ENCODE measurements at regions not wholly inside any gene's neighbourhood (a gene's known extent, or its start where the extent isn't known, plus 50 kb on each side); places are given as distances from the start of the nearest gene placed in this dataset.
A peak's percentile ranks its signal among the peaks of the same experiment; 100 is the strongest.

DNA sequence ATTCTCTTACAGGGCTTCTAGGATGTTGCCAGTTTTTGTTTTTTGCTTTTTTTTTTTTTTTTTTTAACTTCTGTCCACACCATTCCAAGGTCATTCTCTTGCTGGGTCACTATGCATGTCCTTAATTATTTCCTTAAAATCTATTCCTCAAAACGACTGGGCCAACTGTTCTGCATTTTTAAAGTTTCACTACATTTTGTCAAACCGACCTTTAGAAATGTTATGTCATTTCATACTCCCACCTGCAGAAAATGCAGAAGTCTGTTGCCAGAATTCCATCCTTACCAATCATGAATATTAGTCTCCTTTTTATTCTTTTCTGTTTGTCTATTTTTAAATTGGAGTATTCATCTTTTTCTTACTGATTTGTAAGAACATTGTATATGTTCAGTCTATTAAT lies 295.5 kb downstream of the ZSWIM6 start:
- no peak for TF ChIP-seq GATA3 (IDR thresholded peaks at IDR 0.05; ENCODE audit: low read depth, low read length)
- TF ChIP-seq GATA2 (IDR thresholded peaks at IDR 0.05; ENCODE audit: low read depth, low read length) = no peak

DNA sequence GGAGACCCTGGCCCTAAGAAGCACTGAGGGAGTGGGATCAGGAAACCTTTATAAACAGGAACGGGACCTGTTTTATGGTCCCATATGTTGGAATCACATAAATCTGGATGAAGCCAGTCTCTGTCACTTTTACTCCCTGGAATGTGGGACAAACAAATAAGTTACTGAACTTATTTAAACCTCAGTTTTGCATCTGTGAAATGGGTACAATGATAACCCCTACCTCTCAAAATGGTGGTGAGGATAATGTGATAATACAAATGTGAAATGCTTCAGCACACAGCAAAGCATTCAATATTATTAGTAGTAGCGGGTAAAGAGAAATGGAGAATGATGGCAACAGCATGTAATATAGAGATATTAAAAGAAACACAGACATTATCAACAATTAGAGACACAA lies 298.9 kb downstream of the ZSWIM6 start:
- TF ChIP-seq GATA3 (IDR thresholded peaks at IDR 0.05; ENCODE audit: low read depth, low read length) = no peak
- no peak for TF ChIP-seq GATA2 (IDR thresholded peaks at IDR 0.05; ENCODE audit: low read depth, low read length)

DNA sequence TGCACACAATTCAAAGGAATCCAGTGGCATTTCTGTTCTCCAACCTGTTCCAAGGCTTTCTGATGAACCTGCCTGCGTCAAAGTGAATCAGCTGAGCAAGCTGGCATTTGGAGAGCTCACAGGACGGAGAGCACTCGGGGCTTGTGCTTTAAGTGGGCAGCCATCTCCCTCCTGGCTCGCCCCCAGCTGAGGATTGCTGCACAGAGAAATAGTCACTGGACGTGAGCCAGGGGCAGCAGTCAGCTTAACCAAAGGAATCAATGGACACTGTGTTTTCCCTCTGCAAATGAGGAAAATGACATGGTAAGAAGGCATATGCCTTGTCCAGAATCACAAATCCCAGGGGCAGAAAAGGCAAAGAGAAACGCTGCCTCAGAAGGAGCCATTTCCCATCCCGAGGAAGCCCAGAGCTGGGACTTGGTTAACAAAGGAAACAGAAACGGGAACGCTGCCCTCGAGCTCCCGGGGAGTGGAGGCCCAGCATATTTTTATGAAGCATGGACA lies 299.4 kb downstream of the ZSWIM6 start:
- TF ChIP-seq GATA2 (IDR thresholded peaks at IDR 0.05; ENCODE audit: low read depth, low read length) (no peak), GATA3 (IDR thresholded peaks at IDR 0.05; ENCODE audit: low read depth, low read length) (no peak)

DNA sequence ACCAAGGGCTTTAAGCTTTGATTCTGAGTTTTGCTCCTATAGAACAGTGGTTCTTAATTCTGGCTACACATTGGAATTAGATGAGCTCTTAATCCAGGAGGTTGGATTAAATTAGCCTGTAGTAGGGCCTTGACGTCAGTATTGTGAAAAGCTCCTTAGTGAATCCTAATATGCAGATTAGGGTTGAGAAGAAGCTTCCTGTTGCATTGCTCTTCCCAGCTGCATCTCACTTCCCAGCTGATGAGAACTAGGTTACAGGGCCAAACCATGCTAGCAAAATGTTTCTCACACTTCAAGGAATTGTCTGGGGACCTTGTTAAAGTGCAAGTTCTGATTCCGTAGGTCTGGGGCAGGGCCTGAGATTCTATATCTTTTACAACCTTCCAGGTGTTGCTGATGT lies 300.0 kb downstream of the ZSWIM6 start:
- no peak for TF ChIP-seq GATA2 (IDR thresholded peaks at IDR 0.05; ENCODE audit: low read depth, low read length)
- TF ChIP-seq GATA3 (IDR thresholded peaks at IDR 0.05; ENCODE audit: low read depth, low read length) = no peak

DNA sequence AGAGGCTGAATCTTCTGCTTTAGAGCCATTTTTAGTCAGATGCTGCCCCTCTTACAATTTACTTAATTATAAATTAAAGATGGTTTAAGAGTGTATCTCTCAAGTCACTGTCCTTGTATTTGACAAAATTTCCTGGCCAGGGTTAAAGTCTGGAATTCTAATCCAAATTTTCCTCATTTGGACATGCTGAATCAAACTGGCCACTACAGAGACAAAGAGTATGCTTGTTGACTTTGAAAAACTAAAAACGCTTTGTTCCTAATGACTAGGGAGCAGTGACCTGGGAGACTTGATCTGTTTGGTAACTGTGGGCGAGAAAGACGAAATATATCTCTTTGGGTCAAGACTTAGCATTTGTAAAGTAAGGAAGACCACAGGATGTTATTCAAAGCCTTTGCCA lies 303.2 kb downstream of the ZSWIM6 start:
- no peak for TF ChIP-seq GATA3 (IDR thresholded peaks at IDR 0.05; ENCODE audit: low read depth, low read length)
- TF ChIP-seq GATA2 (IDR thresholded peaks at IDR 0.05; ENCODE audit: low read depth, low read length) = no peak

DNA sequence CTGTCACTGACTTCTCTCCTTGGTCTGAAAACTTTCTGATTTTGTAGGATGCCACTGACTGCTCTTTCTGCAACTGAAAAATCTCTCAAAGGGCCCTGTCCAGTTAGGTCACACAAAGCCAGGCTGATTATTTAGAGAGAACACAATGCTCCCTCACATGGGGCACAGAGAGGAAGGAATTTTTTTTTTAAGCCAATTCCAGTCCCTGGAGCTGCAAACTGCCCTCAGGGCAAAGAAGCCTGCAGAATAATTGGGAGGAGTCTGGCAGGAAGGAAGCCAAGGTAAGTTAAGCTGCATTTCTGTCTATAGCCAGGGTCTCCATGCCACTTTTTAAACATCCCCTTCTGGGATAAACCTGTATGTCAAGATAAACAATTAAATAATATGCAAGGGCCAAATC lies 305.5 kb downstream of the ZSWIM6 start:
- TF ChIP-seq GATA2 (IDR thresholded peaks at IDR 0.05; ENCODE audit: low read depth, low read length) (no peak), GATA3 (IDR thresholded peaks at IDR 0.05; ENCODE audit: low read depth, low read length) (no peak)

DNA sequence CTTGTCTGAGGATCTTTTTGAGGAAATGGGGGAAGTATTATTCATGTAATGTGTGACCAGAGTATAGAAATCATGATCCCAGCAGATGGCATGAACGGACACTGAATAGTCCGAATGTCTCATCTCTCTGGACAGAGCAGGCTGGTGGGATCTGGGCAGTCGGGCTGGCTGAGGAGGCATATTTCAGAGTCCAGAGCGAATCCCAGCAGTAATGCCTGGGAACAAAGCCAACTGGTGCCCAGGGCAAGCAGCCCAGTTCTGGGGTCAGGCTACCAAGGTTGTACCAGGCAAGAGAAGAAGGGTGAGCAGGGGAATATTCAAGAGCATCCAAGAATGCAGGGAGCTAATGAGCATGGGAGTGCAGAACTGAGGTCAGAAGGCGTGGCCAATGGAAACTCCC lies 306.4 kb downstream of the ZSWIM6 start:
- TF ChIP-seq GATA3 (IDR thresholded peaks at IDR 0.05; ENCODE audit: low read depth, low read length) (no peak), GATA2 (IDR thresholded peaks at IDR 0.05; ENCODE audit: low read depth, low read length) (no peak)

DNA sequence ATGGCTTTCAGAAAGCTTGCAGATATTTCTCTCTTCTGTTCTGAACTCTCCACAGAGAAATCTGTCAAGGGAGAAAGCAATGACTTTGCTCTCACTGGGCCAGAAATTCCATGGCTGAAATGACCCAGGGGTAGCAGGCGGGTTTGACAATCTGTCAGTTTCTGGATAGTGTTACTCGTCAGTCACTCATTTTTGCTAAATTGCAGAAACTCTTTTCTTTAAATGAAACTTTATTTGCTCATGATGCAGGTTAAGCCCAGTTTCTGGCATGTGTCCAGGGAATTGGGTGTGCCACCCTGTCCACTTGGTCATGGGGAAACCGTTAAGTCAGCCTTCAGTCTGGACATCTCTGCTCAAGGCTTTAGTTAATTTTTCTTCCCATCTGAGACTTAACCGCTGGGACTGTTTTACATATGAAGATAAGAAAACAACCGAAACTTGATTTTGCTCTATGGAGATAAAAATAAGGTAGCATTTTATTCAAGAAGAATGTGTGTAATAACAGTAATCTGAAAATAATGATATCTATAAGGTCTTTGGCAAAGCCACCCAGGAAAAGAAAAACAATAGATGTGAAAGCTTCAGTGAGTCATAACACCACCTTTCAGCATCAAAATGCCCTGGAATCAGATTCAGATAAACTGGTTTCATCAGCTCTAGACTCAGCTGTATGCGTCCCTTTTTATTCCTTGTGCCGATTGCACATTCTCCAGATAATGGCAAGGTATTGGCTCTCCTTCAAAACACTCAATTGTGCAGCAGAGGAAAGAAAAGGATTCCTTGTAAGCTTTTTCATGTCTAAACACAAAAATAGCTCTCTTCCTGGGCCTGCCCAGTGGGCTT lies 308.3 kb downstream of the ZSWIM6 start:
- no peak for TF ChIP-seq GATA3 (IDR thresholded peaks at IDR 0.05; ENCODE audit: low read depth, low read length)

DNA sequence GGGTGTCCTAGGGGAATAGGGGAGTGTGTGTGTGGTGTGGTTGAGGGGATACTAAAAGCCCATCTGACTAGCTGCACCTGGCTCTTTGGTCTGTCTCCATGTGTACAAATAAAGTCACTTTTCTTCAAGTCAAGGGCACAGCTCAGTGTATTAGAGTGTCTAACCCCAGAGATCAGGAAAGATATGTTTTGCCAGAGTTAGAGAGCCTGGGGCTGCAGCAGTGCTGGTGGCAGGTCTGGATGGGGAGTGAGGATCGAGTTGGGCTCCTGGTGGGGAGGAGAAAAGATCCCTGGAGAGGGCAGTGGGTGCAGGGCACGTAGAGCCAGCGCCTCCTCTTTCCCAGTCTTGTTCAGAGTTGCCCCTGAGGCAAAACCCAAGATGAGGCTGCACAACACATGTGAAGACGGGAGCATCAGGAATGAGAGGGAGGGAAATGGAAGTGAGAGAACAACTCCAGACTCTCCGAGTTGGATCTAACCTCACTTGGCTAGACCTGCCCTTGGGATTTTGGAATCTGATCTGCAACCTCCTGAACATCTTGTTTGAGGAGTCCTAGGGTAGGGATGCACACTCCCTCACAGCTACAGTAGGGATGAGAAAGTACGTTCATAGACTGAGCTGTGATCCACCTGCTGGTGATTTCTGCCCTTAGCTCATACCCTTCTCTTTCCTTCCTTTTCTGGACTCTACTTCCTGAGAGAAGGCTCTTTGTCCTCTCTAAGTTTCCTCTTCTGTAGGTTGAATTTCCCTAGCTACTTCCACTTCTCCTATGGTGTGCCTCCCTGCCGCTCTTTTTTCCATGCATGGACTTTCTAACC lies 309.9 kb downstream of the ZSWIM6 start:
- TF ChIP-seq GATA2 (IDR thresholded peaks at IDR 0.05; ENCODE audit: low read depth, low read length) (peak; percentile 30; the same call in 1 of the 2 replicates), GATA3 (IDR thresholded peaks at IDR 0.05; ENCODE audit: low read depth, low read length) (no peak)

DNA sequence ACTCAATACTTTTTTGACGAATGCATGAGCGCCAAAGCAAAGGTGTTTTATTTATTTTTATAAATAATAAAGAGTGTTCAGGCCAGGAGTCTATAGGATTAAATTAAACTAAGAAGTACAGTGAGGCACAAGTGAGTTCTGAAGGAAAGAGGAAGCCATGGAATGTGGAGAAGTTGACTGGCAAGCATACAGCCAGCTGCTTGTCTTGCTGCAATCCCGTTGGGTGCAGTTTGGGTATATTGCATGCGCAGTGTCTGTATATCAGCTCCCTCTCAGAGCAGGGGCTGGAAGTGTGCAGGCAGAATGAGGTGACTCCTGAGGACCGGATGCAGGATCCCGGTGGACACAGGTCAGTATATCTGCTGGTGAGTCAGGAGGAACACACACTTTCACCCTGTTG lies 315.6 kb downstream of the ZSWIM6 start:
- TF ChIP-seq GATA2 (IDR thresholded peaks at IDR 0.05; ENCODE audit: low read depth, low read length) (no peak), GATA3 (IDR thresholded peaks at IDR 0.05; ENCODE audit: low read depth, low read length) (no peak)

DNA sequence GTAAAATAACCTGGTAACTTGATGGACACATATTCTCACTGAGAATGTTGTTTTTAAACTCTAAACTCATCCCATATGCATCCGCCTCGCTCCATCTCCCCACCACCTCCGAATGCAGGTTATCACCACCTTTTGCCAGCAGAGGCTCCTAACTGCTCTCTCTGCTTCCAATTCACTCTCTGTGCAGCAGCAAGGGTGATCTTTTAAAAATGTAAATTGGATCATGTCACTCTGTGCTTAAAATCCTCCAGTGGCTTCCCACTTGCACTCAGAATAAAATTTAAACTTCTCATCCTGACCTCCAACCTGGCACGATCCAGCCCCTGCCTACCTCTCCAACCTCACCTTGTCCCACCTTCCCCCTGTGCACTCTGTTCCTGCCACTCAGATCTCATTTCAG lies 317.2 kb downstream of the ZSWIM6 start:
- TF ChIP-seq GATA3 (IDR thresholded peaks at IDR 0.05; ENCODE audit: low read depth, low read length) (no peak), GATA2 (IDR thresholded peaks at IDR 0.05; ENCODE audit: low read depth, low read length) (no peak)

DNA sequence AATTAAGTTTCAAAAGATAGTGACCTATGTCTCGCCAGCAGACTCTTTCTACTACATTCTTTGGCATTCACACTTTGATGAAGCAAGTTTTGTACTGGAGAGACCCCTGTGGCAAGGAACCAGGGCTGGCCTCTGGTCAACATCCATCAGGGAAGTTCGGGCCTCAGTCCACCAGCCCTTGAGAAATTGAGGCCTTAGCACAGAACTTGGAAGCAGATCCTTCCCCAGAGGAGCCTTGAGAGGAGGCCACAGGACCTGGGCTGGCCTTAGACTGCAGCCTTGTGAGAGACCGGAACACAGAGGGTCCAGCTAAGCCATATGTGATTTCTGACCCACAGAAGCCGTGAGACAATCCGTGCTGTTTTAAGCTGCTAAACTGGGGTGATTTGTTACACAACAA lies 317.9 kb downstream of the ZSWIM6 start:
- TF ChIP-seq GATA3 (IDR thresholded peaks at IDR 0.05; ENCODE audit: low read depth, low read length) = no peak
- TF ChIP-seq GATA2 (IDR thresholded peaks at IDR 0.05; ENCODE audit: low read depth, low read length) = no peak

DNA sequence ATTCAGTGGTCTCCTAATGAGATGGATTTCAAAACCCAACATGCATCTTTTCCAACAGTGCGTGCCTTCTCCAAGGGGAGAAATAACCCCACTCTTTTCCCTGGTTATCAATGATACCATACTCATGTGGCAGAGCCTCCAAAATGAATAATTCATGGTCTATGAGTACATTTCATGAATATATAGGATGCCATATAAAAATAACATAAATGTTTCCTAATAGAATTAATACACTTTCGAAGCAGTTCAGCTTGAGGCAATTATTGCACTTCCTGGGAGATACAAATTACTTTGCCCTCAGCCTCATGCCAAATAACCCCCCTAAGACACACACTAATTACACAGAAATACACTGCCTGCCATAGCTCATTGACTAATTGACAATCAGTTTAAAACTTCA lies 318.6 kb downstream of the ZSWIM6 start:
- TF ChIP-seq GATA3 (IDR thresholded peaks at IDR 0.05; ENCODE audit: low read depth, low read length) (no peak), GATA2 (IDR thresholded peaks at IDR 0.05; ENCODE audit: low read depth, low read length) (no peak)

DNA sequence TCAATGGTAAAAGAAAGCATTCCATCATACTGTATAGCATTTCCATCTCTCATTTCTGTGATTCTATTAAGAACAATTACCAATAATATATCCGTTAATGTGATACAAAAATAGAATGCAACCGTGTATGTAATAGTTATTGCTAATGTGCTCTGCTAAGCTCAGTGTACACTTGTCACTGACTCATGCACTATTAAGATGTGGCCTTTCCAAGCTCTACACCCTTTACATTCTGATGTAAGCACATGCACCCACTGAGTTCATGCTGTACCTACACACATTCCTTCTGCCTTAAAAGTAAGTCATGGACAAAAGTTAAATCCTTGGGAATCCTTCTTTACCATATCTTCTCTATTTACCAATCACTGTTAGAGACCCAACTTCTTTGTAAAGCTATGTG lies 319.1 kb downstream of the ZSWIM6 start:
- TF ChIP-seq GATA2 (IDR thresholded peaks at IDR 0.05; ENCODE audit: low read depth, low read length) (no peak), GATA3 (IDR thresholded peaks at IDR 0.05; ENCODE audit: low read depth, low read length) (no peak)

DNA sequence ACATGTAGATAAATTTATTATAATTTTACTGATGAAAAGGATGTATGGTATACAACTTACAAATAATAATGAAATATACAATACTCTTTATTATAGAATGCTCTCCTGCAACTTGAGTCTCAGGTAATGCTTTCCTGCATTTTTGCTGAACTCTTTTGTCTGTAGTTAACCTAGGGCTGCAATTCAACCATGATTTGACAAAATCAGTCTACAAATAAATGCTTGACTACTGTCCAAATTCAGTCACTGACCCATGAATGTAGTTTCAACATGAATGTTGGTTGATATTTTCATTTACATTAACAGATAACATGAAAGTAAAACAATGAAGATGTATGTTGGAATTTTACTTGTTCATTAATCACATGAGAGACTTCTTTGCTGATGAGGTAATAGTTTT lies 320.9 kb downstream of the ZSWIM6 start:
- no peak for TF ChIP-seq GATA3 (IDR thresholded peaks at IDR 0.05; ENCODE audit: low read depth, low read length)
- no peak for TF ChIP-seq GATA2 (IDR thresholded peaks at IDR 0.05; ENCODE audit: low read depth, low read length)
